GM04503 (cell line): ENCODE measurements at regions not wholly inside any gene's neighbourhood (a gene's known extent, or its start where the extent isn't known, plus 50 kb on each side); places are given as distances from the start of the nearest gene placed in this dataset.

Experiments used
- DNase-seq: peaks from one replicate; pipeline ENCODE4 v3.0.0-alpha.2; 2012; ENCODE audit warnings: low read depth

GRCh38 chr2:206845877-206846276, 80.5 kb downstream of the FASTKD2 start:
- DNase-seq, result no peak

- no peak for DNase-seq
Observed at GRCh38 chr2:206846331-206846730, 80.9 kb downstream of the FASTKD2 start.

GRCh38 chr2:206846981-206847834, 81.8 kb downstream of the FASTKD2 start:
- no peak for DNase-seq

- no peak for DNase-seq
Observed at GRCh38 chr2:206850369-206850768, 85.0 kb downstream of the FASTKD2 start.

DNA sequence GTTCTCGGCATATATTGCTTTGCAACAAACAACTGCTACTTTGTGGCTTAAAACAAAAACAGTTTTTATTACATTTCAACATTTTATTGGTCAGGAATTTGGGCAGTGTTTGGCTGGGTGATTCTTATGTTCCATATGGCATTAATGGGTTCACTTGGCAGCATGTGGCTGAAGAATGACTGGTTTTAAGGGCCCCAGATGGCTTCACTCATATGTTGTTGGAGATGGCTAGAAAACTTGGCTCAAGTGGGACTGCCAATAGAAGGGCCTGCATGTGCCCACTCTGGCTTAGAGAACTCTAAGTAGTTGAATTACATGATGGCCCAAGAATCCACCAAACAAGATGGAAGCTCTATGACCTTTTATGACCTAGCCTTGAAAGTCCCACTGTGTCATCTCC, 86.1 kb downstream of the FASTKD2 start:
- no peak for DNase-seq

DNA sequence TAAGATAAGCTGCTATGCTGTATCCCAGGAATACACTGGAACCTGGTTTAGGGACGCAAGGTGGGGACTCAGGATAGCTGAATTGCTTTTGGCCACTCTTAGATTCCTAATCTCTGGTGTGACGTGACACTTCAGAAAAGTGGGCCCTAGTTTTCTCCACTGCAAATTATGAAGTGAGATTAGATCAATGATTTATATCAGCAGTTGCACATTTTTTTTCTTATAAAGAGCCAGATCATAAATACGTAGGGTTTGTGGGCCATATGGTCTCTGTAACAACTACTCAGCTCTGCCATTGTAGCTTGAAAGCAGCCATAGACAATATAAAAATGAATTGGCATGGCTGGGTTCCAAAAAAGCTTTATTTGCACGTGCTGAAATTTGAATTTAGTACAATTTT, 85.4 kb upstream of the CPO start:
- DNase-seq, result no peak

DNA sequence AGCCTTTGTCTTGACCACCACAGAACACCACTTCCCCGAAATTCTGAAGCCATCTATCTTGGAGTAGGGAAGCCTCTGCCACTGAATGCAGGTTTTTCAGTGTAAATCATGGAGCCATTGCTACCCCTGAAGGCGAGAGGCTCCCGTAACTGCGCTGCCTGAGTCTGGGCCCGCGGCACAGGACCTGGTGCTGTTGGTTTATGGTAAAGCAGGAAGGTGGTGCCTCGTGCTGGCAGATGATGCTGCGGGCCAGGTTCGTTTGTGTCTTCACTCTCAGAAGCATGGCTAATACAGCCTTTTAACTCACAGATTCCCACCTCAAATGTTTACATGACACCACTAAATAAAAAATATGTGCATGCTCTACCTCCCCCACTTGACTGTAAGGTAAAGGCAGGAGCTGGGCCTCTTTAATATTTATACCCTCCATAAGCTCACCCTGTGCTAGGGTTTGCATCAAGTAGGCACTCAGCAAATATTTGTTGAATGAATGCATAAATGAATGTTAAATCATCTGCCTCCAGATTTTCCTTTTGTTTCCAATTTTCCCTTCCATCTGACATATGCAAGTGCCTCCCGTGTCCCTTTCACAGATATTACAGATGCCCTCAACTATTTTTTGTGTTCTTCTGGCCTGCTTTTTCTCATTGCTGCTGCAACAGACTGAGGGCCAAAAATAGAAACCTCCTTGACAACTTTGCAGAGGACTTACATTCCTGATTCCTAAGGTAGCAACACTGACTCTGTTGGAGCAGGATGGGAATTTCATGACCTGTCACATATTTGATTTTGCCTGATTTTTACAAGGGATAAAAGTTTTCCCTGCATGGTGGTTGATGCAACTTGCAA, 83.5 kb upstream of the CPO start:
- no peak for DNase-seq

- peak; percentile 11 for DNase-seq
Observed at GRCh38 chr2:206856513-206856912, 82.8 kb upstream of the CPO start.

DNA sequence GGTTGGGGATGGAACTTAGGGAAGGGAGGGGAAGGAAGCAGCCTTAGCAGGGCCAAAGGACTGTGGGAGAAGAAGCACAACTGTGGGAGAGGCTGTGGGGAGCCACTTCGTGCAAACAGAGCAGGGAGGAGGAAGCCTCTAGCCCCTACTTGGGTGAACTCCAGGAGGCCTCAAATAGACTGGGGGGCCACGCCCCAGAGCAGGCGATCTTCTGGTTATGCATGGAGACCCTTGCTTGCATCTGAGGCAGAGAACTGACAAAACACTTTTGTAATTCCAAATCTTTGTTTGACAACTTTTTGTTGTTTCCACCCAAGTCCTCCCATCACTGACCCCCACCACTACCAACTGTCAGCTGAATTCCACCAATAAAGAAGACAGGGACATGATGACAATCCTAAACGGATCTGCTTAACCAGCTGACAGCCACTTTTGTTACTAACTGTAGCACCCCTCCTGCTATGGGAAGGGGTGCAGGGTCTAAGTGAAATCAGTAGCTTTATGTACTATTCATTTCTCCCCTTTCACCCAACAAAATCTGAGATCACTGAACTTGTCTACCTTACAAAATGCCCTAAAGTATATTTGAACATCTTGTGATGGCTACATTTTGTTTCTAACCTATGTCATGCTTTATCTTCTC, 80.5 kb upstream of the CPO start:
- no peak for DNase-seq

DNA sequence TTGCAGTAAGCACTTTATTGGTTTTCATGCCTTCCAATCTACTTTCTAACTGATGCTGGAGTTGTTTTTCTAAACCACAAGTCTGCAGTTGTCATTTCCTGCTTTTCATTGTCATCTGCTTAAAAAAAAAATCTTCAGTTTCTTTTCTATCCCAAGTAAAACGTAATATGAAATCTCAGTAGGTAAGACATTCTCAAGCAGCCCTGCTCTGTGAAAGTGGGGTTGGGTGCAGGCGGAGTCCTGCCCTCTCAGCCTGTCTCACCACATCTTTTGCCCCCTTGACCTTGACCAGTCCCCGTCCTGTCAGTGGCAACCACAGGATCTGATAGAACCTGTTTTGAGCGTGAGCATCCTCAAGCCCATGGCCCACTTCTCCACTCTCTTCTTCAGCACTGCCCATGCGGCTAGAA, 80.0 kb upstream of the CPO start:
- DNase-seq, result no peak

DNA sequence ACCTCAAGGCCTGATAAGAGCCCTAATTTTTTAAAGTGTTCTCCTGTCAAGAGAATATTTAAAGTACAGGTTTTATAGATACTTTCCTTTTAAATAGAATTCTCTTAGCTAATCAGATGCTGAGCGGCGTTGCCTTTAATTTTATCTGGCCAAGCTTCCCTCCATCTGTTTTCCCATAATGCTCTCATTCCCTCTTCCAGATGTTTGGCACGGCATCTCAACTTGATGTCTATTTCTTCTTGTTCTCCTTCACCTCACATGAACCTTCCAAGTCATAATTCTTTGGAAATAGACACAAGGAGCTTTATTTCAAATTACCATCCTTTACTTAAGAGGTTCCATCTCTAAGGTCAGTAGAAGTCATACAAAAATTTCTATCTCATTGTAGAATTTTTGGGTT, 76.1 kb upstream of the CPO start:
- no peak for DNase-seq

GRCh38 chr2:206863716-206864115, 75.6 kb upstream of the CPO start:
- DNase-seq, result no peak

DNA sequence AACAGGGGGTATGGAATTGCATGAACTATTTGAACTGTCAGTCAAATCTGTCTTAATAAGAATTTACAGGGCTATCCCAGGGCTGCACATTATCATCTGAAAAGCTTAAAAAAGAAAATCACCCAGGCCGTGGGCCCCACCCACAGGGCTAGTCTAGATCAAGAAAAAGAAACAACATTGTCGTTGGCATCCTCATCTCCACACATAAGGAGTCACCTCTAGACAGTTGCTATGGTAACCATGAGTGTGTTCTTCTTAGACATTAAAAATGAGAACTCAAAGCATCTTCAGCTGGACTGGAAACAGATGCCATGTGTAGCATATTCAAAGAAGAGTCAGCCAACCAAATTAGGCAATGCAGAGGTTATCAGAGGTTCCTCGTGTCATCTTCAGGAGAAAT, 72.3 kb upstream of the CPO start:
- DNase-seq, result no peak

GRCh38 chr2:206869824-206870495, 69.4 kb upstream of the CPO start:
- DNase-seq, result no peak

- no peak for DNase-seq
Observed at GRCh38 chr2:206873423-206873822, 65.9 kb upstream of the CPO start.

GRCh38 chr2:206875701-206876100, 63.6 kb upstream of the CPO start:
- DNase-seq, result no peak

DNA sequence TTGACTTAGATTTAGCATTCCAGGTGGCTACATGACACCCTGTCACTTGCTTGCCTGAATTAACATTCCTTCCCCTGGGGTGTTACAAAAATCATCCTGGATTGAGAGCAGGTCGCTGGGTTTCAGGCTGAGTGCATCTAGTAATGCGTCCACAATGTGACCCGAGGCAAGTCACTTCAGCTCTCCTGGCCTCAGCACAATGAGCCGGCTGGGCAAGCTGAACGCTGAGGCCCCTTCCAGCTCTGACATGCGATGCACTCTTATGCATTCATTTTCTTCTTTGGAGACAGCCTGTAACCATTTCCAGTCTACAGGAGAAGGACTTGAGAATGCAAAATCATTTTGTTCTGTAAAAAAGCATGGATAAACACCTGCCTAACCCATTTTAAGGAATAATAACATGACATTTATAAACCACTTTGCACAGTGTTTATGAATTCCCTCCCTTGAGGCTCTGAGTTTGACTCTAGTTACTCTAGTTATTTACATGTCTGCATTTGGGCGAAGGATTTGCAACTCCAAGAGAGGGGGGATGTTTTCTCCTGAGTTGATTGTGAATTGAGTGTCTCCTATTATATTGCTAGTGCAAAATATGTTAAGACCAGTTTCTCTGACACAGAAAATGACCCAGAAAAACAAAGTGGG, 63.0 kb upstream of the CPO start:
- DNase-seq, result no peak

DNA sequence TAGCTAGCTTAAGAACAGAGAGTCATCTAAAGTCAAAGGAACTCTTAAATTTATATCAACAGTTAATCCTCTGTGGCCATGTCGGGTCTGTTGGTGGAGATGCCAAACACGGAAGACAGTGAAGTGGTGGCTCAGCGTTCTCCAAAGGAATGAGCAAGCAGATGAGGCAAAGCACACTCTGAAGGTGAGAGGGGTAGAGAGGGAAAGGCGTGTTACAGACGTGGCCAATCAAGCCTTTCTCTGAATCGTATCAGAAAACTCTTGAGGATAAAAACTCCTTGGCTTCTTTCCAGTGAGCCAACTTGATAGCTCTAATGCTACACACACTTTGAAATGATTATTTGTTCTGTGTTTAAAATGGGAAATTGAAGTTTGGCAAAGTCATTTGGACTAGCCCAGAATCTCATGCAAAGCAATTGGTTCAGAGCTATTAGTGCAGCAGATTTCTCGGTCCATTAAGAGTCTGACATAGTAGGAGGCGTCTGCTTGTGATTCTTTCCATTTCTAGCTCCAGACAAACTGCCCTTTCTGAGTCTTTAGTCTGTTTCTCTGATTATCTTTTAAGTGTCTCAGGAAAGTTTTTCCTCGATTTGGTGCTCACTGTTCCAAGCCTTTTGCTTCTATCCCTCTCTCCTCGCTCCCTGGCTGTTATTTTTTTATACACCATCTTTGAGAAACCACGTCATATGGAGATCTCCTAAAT, 57.5 kb upstream of the CPO start:
- no peak for DNase-seq

DNA sequence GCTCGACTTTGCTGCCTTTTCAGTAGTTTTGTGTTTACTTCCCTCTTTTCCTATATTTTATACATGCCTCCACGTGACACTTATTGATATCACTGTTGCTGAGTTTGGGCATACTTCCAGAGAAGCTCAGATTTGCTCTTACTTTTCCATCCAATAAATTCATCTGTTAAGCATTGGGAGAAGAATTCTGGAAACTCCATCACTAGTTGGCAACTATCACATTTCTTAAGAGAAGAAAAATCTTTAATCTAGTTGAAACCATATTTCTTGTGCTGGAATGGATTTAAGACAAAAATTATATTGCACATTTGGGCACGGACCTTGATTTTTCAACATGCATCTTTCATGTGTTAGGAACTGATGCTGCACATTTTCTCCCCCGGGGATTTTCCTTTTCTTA, 52.6 kb upstream of the CPO start:
- no peak for DNase-seq

DNA sequence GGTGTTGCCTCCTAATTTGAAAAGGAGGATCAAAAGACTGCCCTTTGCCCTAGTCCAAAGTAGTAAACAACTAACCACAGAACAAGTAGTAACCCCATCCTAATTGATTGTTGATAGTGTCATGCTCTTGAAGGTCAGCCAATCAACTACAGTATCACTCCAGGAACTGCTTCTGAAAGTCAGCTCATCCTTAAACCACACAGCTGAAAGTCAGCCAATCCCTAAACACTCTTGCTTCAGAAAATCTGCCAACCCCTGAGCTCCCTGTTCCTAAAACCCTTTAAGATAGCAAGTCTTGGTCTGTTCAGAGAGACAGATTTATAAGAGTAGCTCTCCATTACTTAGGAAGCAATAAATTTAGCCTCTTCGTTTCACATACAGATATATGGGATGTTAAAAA, 51.6 kb upstream of the CPO start:
- DNase-seq, result no peak
